ENCODE measurements at regions not wholly inside any gene's neighbourhood (a gene's known extent, or its start where the extent isn't known, plus 50 kb on each side); places are given as distances from the start of the nearest gene placed in this dataset.

DNA sequence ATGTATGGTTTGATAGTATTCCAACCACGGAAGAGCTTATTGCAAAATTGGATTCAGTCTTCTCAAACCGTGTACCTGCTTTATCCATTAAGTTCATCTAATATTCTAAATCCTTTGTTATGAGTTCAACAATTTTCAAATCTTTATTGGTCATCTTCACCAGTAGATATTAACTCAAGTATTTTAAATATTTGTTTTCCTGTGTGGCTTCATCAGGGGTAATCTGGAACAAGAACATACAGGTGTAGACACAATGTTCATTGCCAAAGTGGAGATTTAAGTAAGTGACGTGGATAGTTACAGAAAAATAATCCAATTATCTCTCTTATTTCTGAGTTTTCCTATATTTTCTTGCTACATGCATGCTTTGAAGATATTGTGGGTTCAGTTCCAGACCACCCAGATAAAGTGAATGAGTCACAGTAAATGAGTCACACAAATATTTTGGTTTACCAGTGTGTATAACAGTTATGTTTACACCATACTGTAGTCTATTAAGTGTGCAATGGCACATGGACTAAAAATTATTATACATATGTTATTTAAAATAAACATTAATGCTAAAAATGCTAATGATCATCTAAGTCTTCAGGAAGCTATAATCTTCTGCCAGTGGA lies 429.0 kb upstream of the POT1 start (continued):
- TF ChIP-seq, protein P1, sequence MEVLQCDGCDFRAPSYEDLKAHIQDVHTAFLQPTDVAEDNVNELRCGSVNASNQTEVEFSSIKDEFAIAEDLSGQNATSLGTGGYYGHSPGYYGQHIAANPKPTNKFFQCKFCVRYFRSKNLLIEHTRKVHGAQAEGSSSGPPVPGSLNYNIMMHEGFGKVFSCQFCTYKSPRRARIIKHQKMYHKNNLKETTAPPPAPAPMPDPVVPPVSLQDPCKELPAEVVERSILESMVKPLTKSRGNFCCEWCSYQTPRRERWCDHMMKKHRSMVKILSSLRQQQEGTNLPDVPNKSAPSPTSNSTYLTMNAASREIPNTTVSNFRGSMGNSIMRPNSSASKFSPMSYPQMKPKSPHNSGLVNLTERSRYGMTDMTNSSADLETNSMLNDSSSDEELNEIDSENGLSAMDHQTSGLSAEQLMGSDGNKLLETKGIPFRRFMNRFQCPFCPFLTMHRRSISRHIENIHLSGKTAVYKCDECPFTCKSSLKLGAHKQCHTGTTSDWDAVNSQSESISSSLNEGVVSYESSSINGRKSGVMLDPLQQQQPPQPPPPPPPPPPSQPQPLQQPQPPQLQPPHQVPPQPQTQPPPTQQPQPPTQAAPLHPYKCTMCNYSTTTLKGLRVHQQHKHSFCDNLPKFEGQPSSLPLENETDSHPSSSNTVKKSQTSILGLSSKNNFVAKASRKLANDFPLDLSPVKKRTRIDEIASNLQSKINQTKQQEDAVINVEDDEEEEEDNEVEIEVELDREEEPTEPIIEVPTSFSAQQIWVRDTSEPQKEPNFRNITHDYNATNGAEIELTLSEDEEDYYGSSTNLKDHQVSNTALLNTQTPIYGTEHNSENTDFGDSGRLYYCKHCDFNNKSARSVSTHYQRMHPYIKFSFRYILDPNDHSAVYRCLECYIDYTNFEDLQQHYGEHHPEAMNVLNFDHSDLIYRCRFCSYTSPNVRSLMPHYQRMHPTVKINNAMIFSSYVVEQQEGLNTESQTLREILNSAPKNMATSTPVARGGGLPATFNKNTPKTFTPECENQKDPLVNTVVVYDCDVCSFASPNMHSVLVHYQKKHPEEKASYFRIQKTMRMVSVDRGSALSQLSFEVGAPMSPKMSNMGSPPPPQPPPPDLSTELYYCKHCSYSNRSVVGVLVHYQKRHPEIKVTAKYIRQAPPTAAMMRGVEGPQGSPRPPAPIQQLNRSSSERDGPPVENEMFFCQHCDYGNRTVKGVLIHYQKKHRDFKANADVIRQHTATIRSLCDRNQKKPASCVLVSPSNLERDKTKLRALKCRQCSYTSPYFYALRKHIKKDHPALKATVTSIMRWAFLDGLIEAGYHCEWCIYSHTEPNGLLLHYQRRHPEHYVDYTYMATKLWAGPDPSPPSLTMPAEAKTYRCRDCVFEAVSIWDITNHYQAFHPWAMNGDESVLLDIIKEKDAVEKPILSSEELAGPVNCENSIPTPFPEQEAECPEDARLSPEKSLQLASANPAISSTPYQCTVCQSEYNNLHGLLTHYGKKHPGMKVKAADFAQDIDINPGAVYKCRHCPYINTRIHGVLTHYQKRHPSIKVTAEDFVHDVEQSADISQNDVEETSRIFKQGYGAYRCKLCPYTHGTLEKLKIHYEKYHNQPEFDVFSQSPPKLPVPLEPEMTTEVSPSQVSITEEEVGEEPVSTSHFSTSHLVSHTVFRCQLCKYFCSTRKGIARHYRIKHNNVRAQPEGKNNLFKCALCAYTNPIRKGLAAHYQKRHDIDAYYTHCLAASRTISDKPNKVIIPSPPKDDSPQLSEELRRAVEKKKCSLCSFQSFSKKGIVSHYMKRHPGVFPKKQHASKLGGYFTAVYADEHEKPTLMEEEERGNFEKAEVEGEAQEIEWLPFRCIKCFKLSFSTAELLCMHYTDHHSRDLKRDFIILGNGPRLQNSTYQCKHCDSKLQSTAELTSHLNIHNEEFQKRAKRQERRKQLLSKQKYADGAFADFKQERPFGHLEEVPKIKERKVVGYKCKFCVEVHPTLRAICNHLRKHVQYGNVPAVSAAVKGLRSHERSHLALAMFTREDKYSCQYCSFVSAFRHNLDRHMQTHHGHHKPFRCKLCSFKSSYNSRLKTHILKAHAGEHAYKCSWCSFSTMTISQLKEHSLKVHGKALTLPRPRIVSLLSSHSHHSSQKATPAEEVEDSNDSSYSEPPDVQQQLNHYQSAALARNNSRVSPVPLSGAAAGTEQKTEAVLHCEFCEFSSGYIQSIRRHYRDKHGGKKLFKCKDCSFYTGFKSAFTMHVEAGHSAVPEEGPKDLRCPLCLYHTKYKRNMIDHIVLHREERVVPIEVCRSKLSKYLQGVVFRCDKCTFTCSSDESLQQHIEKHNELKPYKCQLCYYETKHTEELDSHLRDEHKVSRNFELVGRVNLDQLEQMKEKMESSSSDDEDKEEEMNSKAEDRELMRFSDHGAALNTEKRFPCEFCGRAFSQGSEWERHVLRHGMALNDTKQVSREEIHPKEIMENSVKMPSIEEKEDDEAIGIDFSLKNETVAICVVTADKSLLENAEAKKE (CRISPR knock-in tag; IDR thresholded peaks at IDR 0.05), result no peak
- no peak for TF ChIP-seq POLR2AphosphoS5 (IDR thresholded peaks at IDR 0.05; ENCODE audit: low read depth)
- TF ChIP-seq, protein P2, sequence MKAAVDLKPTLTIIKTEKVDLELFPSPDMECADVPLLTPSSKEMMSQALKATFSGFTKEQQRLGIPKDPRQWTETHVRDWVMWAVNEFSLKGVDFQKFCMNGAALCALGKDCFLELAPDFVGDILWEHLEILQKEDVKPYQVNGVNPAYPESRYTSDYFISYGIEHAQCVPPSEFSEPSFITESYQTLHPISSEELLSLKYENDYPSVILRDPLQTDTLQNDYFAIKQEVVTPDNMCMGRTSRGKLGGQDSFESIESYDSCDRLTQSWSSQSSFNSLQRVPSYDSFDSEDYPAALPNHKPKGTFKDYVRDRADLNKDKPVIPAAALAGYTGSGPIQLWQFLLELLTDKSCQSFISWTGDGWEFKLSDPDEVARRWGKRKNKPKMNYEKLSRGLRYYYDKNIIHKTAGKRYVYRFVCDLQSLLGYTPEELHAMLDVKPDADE (IDR thresholded peaks at IDR 0.05), result no peak
- TF ChIP-seq STAT1 (IDR thresholded peaks at IDR 0.05; ENCODE audit: unreplicated experiment), result no peak
- TF ChIP-seq NANOG (IDR thresholded peaks at IDR 0.05; ENCODE audit: borderline replicate concordance), result no peak
- no peak for TF ChIP-seq JUNB (IDR thresholded peaks at IDR 0.05; ENCODE audit: unreplicated experiment)

DNA sequence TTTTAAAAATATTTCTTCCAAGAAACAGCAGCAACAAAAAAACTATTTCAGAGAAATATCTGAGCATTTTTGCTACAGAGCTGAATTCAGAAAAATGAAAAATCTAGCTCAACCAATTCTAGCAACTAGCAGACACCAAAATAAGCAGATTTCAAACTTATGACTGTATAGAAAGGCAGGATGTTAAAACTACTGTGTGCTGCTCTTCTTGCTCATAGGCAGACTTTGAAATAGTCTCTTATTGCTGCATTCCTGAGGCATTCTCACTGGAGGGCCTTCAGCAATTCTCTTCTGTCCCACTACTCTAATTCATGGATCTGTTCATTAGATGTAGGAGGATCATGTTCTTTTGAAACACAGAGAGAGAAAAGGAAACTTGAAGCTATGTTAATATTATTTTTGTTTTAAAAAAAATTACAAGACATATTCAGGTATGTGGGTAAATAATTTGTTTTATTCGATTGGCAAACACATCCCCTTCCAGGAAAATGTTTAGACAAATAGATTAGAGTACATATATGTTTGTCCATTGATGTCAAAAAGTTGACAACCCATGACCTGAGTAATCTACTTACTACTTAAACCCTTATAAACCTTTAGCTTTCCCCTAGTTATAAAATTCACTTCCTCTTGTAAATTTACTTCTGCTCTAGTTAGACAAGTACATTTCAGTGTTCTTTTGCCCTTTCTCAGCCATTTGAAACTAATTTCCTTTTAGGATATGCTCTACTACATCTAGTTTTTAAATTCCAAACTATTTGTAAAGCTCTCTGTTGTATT lies 428.2 kb upstream of the POT1 start:
- H3K36me3 ChIP-seq (ENCODE audit: insufficient read depth), result no peaks in the 10 kb centered on the region
- no peaks in the 10 kb centered on the region for H3K27me3 ChIP-seq (ENCODE audit: insufficient read depth)
- H3K79me2 ChIP-seq (replicated peaks; ENCODE audit: insufficient read depth), result no peaks in the 10 kb centered on the region
- H3K4me3 Mint-ChIP-seq, result no peak overlapping the region
- H3K9me3 Mint-ChIP-seq, result no peaks in the 10 kb centered on the region
- H3K9me2 ChIP-seq (ENCODE audit: insufficient read depth), result no peaks in the 10 kb centered on the region
- ATAC-seq, result no peak
- no peaks in the 10 kb centered on the region for H3K36me3 Mint-ChIP-seq (ENCODE audit: low read depth)
- no peaks in the 10 kb centered on the region for H3K4me1 ChIP-seq (ENCODE audit: insufficient read depth)
- no peaks in the 10 kb centered on the region for H4K20me1 ChIP-seq (replicated peaks; ENCODE audit: insufficient read depth)
- H3K27ac ChIP-seq (ENCODE audit: low read depth), result no peak overlapping the region
- no peak overlapping the region for H2AFZ ChIP-seq
- no peaks in the 10 kb centered on the region for H3K27me3 Mint-ChIP-seq (ENCODE audit: insufficient read depth, low read depth, poor library complexity)
- DNase-seq (ENCODE audit: low spot score), result no peak
- no peaks in the 10 kb centered on the region for H3K4me1 Mint-ChIP-seq
- no peak overlapping the region for H3K4me2 ChIP-seq
- no peaks in the 10 kb centered on the region for H3F3A ChIP-seq (replicated peaks; ENCODE audit: low read depth)
- no peak overlapping the region for H3K4me3 ChIP-seq
- H3K27ac Mint-ChIP-seq, result no peak overlapping the region
- TF ChIP-seq, protein P3, sequence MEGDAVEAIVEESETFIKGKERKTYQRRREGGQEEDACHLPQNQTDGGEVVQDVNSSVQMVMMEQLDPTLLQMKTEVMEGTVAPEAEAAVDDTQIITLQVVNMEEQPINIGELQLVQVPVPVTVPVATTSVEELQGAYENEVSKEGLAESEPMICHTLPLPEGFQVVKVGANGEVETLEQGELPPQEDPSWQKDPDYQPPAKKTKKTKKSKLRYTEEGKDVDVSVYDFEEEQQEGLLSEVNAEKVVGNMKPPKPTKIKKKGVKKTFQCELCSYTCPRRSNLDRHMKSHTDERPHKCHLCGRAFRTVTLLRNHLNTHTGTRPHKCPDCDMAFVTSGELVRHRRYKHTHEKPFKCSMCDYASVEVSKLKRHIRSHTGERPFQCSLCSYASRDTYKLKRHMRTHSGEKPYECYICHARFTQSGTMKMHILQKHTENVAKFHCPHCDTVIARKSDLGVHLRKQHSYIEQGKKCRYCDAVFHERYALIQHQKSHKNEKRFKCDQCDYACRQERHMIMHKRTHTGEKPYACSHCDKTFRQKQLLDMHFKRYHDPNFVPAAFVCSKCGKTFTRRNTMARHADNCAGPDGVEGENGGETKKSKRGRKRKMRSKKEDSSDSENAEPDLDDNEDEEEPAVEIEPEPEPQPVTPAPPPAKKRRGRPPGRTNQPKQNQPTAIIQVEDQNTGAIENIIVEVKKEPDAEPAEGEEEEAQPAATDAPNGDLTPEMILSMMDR (conservative IDR thresholded peaks at IDR 0.05; ENCODE audit: low read depth in 2 of 2), result no peak
- TF ChIP-seq POLR2AphosphoS5 (IDR thresholded peaks at IDR 0.05; ENCODE audit: low read depth) (no peak), NANOG (IDR thresholded peaks at IDR 0.05; ENCODE audit: borderline replicate concordance) (no peak), EZH2phosphoT487 (IDR thresholded peaks at IDR 0.05; ENCODE audit: unreplicated experiment) (no peak), EZH2 (IDR thresholded peaks at IDR 0.05; ENCODE audit: low read depth, unreplicated experiment) (no peak), JUNB (IDR thresholded peaks at IDR 0.05; ENCODE audit: unreplicated experiment) (no peak), ZNF114 (CRISPR knock-in tag; IDR thresholded peaks at IDR 0.05) (no peak)

All from GM23338 (cell line).